ENCODE measurements at regions not wholly inside any gene's neighbourhood (a gene's known extent, or its start where the extent isn't known, plus 50 kb on each side); places are given as distances from the start of the nearest gene placed in this dataset.

- DNase-seq (ENCODE audit: low read depth), result no peak
Observed at GRCh38 chr11:109165035-109165434, 257.0 kb upstream of the C11orf87 start.

GRCh38 chr11:109166441-109166840 is 255.5 kb upstream of the C11orf87 start:
- DNase-seq (ENCODE audit: low read depth), result no peak

- no peak for DNase-seq (ENCODE audit: low read depth)
Observed at GRCh38 chr11:109173504-109173903, 248.5 kb upstream of the C11orf87 start.

GRCh38 chr11:109184376-109184775 is 237.6 kb upstream of the C11orf87 start:
- DNase-seq (ENCODE audit: low read depth), result no peak

GRCh38 chr11:109192864-109193263 is 229.1 kb upstream of the C11orf87 start:
- no peak for DNase-seq (ENCODE audit: low read depth)

- no peak for DNase-seq (ENCODE audit: low read depth)
Observed at GRCh38 chr11:109193880-109194279, 228.1 kb upstream of the C11orf87 start.

- no peak for DNase-seq (ENCODE audit: low read depth)
Observed at GRCh38 chr11:109196016-109196415, 226.0 kb upstream of the C11orf87 start.

- no peak for DNase-seq (ENCODE audit: low read depth)
Observed at GRCh38 chr11:109197656-109198055, 224.3 kb upstream of the C11orf87 start.

- no peak for DNase-seq (ENCODE audit: low read depth)
Observed at GRCh38 chr11:109203176-109203575, 218.8 kb upstream of the C11orf87 start.

- DNase-seq (ENCODE audit: low read depth), result no peak
Observed at GRCh38 chr11:109205312-109205711, 216.7 kb upstream of the C11orf87 start.

- no peak for DNase-seq (ENCODE audit: low read depth)
Observed at GRCh38 chr11:109208121-109208520, 213.9 kb upstream of the C11orf87 start.

GRCh38 chr11:109209572-109209971 is 212.4 kb upstream of the C11orf87 start:
- no peak for DNase-seq (ENCODE audit: low read depth)

- no peak for DNase-seq (ENCODE audit: low read depth)
Observed at GRCh38 chr11:109221190-109221589, 200.8 kb upstream of the C11orf87 start.

- DNase-seq (ENCODE audit: low read depth), result no peak
Observed at GRCh38 chr11:109222761-109223160, 199.2 kb upstream of the C11orf87 start.

GRCh38 chr11:109223451-109223850 is 198.5 kb upstream of the C11orf87 start:
- DNase-seq (ENCODE audit: low read depth), result no peak

- DNase-seq (ENCODE audit: low read depth), result no peak
Observed at GRCh38 chr11:109229682-109230081, 192.3 kb upstream of the C11orf87 start.

GRCh38 chr11:109236188-109236587 is 185.8 kb upstream of the C11orf87 start:
- no peak for DNase-seq (ENCODE audit: low read depth)

GRCh38 chr11:109236696-109237095 is 185.3 kb upstream of the C11orf87 start:
- DNase-seq (ENCODE audit: low read depth), result no peak

GRCh38 chr11:109237636-109238035 is 184.4 kb upstream of the C11orf87 start:
- DNase-seq (ENCODE audit: low read depth), result no peak

GRCh38 chr11:109241988-109242536 is 179.9 kb upstream of the C11orf87 start:
- DNase-seq (ENCODE audit: low read depth), result no peak

- DNase-seq (ENCODE audit: low read depth), result no peak
Observed at GRCh38 chr11:109247071-109247470, 174.9 kb upstream of the C11orf87 start.

- DNase-seq (ENCODE audit: low read depth), result no peak
Observed at GRCh38 chr11:109249597-109249996, 172.4 kb upstream of the C11orf87 start.

GRCh38 chr11:109251230-109251629 is 170.8 kb upstream of the C11orf87 start:
- DNase-seq (ENCODE audit: low read depth), result no peak

- no peak for DNase-seq (ENCODE audit: low read depth)
Observed at GRCh38 chr11:109264128-109264527, 157.9 kb upstream of the C11orf87 start.
